ENCODE measurements at regions not wholly inside any gene's neighbourhood (a gene's known extent, or its start where the extent isn't known, plus 50 kb on each side); places are given as distances from the start of the nearest gene placed in this dataset.

DNA sequence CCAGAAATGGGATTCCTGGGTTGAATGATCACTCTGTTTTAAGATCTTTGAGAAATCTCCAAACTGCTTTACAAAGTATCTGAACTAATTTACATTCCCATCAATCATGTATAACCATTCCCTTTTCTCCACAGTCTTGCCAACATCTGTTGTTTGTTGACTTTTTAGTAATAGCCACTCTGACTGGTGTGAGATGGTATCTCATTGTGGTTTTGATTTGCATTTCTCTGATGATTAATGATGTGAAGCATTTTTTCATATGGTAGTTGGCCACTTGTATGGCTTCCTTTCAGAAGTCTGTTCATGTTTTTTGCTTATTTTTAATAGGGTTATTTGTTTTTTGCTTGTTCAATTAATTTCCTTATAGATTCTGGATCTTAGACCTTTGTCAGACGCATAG lies 211.8 kb upstream of the AVPR1A start:
- no peak for TF ChIP-seq NFE2L2 (IDR thresholded peaks at IDR 0.05; ENCODE audit: low read depth, low read length)
- no peak for TF ChIP-seq MAZ (IDR thresholded peaks at IDR 0.05; ENCODE audit: borderline replicate concordance, low read depth, low read length)
- TF ChIP-seq MXI1 (IDR thresholded peaks at IDR 0.05; ENCODE audit: borderline replicate concordance, low read depth, low read length), result no peak
- no peak for TF ChIP-seq POLR2A (IDR thresholded peaks at IDR 0.05; ENCODE audit: low read depth, low read length)
- no peak for TF ChIP-seq CEBPB (IDR thresholded peaks at IDR 0.05; ENCODE audit: low read depth, low read length)
- no peak for TF ChIP-seq CHD1 (IDR thresholded peaks at IDR 0.05; ENCODE audit: low read depth, low read length)
- TF ChIP-seq, protein P1, sequence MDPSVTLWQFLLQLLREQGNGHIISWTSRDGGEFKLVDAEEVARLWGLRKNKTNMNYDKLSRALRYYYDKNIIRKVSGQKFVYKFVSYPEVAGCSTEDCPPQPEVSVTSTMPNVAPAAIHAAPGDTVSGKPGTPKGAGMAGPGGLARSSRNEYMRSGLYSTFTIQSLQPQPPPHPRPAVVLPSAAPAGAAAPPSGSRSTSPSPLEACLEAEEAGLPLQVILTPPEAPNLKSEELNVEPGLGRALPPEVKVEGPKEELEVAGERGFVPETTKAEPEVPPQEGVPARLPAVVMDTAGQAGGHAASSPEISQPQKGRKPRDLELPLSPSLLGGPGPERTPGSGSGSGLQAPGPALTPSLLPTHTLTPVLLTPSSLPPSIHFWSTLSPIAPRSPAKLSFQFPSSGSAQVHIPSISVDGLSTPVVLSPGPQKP (IDR thresholded peaks at IDR 0.05; ENCODE audit: borderline replicate concordance, low read depth, low read length), result no peak
- Histone ChIP-seq H3K27me3 (ENCODE audit: control insufficient read depth, insufficient read depth, low read length) (no peaks in the 10 kb centered on the region; the same call in 1 of the 2 replicates), H3K23ac (ENCODE audit: low read depth, low read length) (no peak overlapping the region), H3K4ac (ENCODE audit: low read depth, low read length) (no peak overlapping the region), H3K4me1 (ENCODE audit: control insufficient read depth, insufficient read depth, low read length) (no peaks in the 10 kb centered on the region), H4K91ac (ENCODE audit: insufficient read depth, low read depth, low read length) (no peak overlapping the region), H2AK9ac (replicated peaks; ENCODE audit: low read depth, low read length, poor library complexity) (no peak overlapping the region), H3K56ac (ENCODE audit: extremely low read depth, insufficient read depth, low read length) (no peak overlapping the region), H3K36me3 (ENCODE audit: control insufficient read depth, insufficient read depth, low read length) (no peaks in the 10 kb centered on the region), H3K9ac (ENCODE audit: low read depth, low read length) (no peak overlapping the region), H4K8ac (ENCODE audit: low read depth in 2 of 2, low read length in 2 of 2) (no peak overlapping the region), H3K9me3 (ENCODE audit: control insufficient read depth, insufficient read depth, low read length) (no peaks in the 10 kb centered on the region), H3K27ac (ENCODE audit: insufficient read depth, low read length) (no peak overlapping the region), H3K4me3 (ENCODE audit: insufficient read depth, low read depth, low read length) (no peak overlapping the region), H3K79me1 (ENCODE audit: low read depth in 1 of 2, low read length in 2 of 2) (no peaks in the 10 kb centered on the region), H4K5ac (ENCODE audit: low read depth, low read length) (no peak overlapping the region), H3K14ac (replicated peaks; ENCODE audit: low read depth, low read length) (no peak overlapping the region), H2AFZ (replicated peaks; ENCODE audit: low read length, poor library complexity) (no peak overlapping the region), H4K20me1 (ENCODE audit: insufficient read depth, low read length) (no peaks in the 10 kb centered on the region), H3K18ac (ENCODE audit: low read depth, low read length) (no peak overlapping the region), H2BK5ac (ENCODE audit: low read depth, low read length, poor library complexity, severe bottlenecking) (no peak overlapping the region), H2AK5ac (ENCODE audit: low read depth, low read length) (no peak overlapping the region), H2BK120ac (ENCODE audit: low read depth, low read length) (no peak overlapping the region), H3K9me1 (ENCODE audit: insufficient read depth, low read length) (no peaks in the 10 kb centered on the region), H2BK20ac (ENCODE audit: low read depth, low read length) (no peak overlapping the region), H3K4me2 (ENCODE audit: low read depth, low read length) (no peak overlapping the region), H2BK15ac (ENCODE audit: low read depth, low read length) (no peak overlapping the region)
- intact Hi-C loops (cut with micrococcal nuclease), result no loop called here
- dilution Hi-C loops (cut with HindIII; ENCODE audit: low sequenced_read_pairs, unreplicated experiment), result no loop called here
- POLR2A ChIA-PET (ENCODE audit: unreplicated experiment), result no interaction called here
- CTCF ChIA-PET, result no interaction called here
- BruUV-seq (replicated peaks), result no TSS peak
- ATAC-seq (ENCODE audit: low read depth), result no peak
- no peak for DNase-seq
- in situ Hi-C loops (cut with MboI; ENCODE audit: low sequenced_read_pairs), result no loop called here
- WGBS, 2 experiments (ENCODE audit: extremely low coverage in 2 of 2, insufficient read length in 1 of 2), result no CpG with 5 or more reads among the region's 1 CpG
